ENCODE measurements at regions not wholly inside any gene's neighbourhood (a gene's known extent, or its start where the extent isn't known, plus 50 kb on each side); places are given as distances from the start of the nearest gene placed in this dataset.

GRCh38 chr5:12270914-12271313 is 366.7 kb upstream of the CTNND2 start:
- DNase-seq (ENCODE audit: low read depth in 2 of 2): no peak

DNA sequence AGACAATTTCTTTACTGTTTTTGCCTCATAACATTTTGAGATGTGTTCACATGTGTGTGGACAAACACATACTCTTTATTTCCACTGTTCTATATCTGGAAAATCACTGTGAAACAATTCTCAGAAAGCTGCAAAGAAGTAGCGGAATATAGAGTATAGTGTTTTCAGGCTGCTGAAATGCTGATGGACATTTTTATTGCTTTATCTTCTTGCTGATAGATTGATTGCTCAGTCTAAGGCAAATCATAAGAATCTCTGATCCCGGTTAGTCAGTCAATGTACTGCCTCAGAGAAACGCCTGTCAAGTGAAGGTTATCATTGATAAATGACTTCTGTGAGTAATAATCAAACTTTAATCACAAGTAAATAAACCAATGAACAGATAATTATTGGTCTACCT is 364.9 kb upstream of the CTNND2 start:
- no peak for DNase-seq (ENCODE audit: low read depth in 2 of 2)

GRCh38 chr5:12258549-12258948 is 354.3 kb upstream of the CTNND2 start:
- no peak for DNase-seq (ENCODE audit: low read depth in 2 of 2)

DNA sequence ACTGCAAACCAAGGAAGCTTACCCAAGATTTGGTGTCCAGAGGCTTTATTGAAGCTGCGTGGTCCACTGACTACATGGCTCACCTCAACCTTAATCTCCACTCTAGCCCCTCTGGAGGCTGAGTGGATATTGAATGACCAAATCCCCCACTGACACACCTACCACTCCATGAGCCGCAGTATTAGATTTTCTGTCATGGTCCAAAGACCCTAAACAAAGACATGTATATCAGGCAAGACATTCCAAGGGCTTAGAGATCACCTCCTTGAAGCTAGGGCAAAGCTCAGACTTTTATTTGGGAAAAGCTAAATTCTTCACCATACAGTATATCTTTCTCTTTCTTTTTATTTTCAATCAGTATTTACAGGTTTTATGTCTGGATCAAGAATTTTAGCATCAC is 346.2 kb upstream of the CTNND2 start:
- no peak for DNase-seq (ENCODE audit: low read depth in 2 of 2)

GRCh38 chr5:12248831-12249230 is 344.6 kb upstream of the CTNND2 start:
- no peak for DNase-seq (ENCODE audit: low read depth in 2 of 2)

DNA sequence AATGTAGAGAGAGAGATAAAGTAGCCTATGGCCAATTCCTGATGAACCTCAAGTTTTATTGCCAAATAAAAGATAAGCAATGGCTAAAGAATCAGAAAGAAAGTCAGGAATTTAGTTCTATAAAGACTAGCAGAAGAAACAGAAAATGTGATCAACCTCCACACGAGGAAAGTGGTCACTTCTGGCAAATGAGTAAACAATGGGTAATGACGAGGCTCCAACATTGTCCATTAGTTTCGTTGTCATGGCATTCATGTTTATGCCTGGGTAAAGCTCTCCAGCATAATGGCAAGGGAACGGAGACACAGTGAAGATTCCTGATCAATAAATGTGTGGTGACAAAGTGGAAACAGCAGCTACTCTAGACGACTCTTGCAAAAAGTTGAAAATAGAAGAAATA is 341.8 kb upstream of the CTNND2 start:
- DNase-seq (ENCODE audit: low read depth in 2 of 2): no peak

DNA sequence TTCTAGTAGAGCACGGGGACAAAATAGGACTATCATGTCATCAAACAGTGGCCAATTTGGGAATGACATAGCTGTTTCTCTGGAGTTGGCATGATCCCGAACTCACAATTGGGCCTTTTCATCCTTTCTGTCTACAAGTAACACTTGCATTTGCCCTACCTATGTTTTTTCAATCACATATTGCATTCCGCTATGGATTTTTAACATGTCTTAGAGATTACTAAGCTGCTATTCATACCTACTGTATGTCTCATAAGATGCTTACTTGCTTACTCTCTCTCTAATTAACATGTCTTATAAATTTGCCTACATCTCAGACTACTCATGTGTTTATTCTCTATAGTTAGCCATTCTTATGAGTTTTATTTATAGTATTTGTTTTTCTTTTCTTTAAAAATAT is 341.2 kb upstream of the CTNND2 start:
- no peak for DNase-seq (ENCODE audit: low read depth in 2 of 2)

DNA sequence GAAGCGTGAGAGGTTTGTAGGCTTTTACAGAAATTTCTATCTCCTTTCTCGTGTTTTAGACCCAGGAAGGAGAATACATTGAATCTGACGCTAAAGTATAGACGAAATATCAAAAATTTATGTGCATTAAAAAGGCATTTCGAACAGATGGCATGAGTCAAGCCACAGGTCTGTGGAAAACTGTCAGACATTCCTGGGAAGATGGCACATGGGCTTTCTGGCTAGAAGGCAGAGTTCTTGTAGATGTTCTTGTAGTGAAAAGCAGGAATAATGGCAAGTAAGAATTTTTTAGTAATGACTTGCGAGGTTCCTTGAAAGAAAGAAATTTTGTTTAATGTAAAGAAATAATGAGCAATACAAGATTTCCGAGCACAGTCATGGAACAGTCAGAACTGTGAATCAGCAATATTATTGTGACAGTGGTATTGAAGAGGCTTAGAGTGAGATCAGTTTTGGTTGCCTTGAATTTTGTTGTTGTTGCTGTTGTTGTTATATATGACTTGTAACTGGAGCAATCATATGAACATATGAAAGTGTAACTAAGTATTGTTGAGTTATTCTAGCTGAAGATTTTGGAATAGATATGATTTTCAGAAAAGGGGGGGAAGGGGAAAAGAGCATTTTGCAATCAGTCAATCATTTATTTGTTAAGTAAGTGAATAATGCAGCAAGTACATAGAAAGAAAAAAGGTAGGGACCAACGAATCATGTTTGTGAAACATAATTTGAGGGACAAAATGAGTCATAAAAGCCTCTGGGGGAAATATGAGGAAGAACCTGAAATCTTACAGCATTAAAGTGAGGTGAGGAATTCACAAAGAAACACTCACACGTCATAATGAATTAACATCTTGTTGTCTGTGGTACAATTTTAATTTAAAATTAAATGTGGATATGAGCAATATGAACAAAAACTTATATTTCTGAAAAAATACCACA is 339.0 kb upstream of the CTNND2 start:
- no peak for DNase-seq (ENCODE audit: low read depth in 2 of 2)

DNA sequence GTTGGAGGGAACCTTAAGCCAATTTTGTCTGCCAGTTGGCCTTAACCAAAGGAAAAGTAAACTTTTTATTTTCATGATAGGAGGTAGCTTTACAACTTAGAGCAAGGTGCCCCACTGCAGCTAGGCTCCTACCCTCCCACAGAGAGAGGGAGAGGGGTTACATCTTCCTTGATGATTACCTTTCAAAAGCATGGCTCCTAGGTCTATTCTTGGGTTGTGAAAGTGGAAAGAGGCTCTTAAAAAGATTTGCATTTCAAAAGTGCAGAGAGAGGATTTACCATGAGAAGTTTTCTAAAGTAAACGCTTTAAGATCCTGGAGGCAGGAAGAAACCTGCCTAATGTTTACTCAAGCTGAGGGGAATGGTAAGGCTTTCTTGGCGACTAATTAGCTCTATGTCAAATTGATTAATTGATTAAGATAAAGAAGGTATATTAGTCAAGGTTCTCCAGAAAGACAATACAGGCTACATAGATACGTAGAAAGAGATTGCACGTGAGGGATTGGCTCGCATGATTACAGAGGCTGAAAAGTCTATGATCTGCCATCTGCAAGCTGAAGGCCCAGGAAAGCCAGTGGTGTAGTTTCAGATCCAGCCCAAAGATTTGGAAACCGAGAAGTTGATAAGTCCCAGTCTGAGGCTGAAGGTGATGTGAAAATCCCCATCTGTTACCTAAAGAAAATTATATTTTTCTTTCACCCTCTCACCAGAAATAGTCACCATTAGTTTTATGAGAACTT is 333.8 kb upstream of the CTNND2 start:
- no peak for DNase-seq (ENCODE audit: low read depth in 2 of 2)

- DNase-seq (ENCODE audit: low read depth in 2 of 2): no peak
These were observed 326.4 kb upstream of the CTNND2 start for GRCh38 chr5:12230659-12231058.

GRCh38 chr5:12217039-12217438 is 312.8 kb upstream of the CTNND2 start:
- DNase-seq (ENCODE audit: low read depth in 2 of 2): no peak

- DNase-seq (ENCODE audit: low read depth in 2 of 2): no peak
These were observed 310.2 kb upstream of the CTNND2 start for GRCh38 chr5:12214267-12215015.

- DNase-seq (ENCODE audit: low read depth in 2 of 2): no peak
These were observed 304.3 kb upstream of the CTNND2 start for GRCh38 chr5:12208366-12209100.

DNA sequence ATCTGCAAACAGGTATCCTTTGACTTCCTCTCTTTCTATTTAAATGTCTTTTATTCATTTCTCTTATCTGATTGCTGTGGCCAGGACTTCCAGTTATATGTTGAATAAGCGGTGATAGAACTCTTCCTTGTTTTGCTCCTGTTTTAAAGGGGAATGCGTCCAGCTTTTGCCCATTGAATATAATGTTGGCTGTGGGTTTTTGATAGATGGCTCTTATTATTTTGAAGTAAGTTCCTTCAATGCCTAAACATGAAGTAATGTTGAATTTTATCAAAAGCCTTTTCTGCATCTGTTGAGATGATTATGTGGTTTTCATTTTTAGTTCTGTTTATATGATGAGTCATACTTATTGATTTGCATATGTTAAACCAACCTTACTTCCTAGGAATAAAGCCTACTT is 300.5 kb upstream of the CTNND2 start:
- no peak for DNase-seq (ENCODE audit: low read depth in 2 of 2)

GRCh38 chr5:12193536-12193935 is 289.3 kb upstream of the CTNND2 start:
- DNase-seq (ENCODE audit: low read depth in 2 of 2): no peak

GRCh38 chr5:12183003-12183402 is 278.8 kb upstream of the CTNND2 start:
- DNase-seq (ENCODE audit: low read depth in 2 of 2): no peak

DNA sequence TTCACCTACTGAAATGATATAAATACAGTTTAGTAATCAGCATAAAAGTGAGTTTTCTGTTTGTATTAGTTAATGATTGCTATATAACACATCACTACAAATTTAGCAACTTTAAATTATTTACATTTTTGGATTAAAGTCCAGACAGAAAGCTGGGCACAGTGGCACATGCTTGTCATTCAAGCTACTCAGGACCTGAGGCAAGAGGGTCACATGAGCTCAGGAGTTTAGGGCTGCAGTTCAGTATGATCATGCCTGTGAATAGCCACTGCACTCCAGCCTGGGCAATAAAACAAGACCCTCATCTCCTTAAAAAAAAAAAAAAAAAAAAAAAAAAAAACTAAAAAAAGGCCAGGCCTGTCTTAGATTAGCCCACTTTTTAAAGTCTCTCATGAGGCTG is 273.6 kb upstream of the CTNND2 start:
- DNase-seq (ENCODE audit: low read depth in 2 of 2): no peak

DNA sequence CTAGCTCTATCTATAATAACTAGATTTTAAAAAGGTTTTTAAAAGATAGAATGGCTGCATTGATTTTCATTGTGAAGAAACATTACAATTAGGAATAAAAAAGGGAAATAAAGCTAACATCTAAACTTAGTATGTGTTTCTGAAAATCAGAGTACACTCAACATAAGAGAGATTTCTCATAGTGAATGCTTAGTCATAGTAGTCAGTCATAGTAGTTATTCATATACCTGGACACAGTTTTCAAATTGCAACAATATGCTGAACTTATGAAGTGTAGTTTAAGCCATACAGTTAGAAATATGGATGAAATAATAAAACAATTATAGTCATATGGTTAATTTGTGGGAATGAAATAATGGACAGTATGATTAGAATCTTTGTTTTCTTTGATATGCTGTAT is 273.0 kb upstream of the CTNND2 start:
- no peak for DNase-seq (ENCODE audit: low read depth in 2 of 2)

DNA sequence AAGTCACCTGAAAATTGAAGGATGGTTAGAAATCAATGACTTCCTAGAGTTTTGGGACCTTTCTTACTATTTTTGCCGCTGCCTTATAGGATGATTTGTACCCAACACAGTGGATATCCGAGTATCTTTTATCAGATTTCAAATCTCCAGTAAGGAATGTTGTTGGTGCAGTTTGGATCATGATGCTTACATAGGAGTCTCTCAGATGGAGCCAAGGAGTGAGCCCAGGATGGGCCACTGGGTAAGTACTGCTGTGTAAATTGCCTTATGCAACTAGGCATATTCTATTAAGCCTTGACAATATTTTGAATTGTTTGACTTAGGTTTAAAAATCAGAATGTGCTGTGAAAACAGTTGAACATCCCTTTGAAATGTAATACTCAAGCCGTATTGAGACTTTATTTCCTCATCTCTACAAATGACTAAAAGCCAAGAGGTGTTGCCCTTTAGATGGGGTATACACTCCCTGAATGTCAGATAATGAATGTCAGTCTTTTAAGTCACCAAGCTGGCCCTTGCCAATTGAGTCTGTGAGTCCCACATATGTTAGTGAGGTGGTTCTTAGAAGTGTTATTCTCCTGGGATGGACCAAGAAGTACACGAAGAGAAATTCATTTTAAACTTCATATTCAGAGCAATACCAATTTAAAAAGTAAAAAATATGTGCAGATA is 271.8 kb upstream of the CTNND2 start:
- no peak for DNase-seq (ENCODE audit: low read depth in 2 of 2)

GRCh38 chr5:12174734-12175133 is 270.5 kb upstream of the CTNND2 start:
- DNase-seq (ENCODE audit: low read depth in 2 of 2): no peak

DNA sequence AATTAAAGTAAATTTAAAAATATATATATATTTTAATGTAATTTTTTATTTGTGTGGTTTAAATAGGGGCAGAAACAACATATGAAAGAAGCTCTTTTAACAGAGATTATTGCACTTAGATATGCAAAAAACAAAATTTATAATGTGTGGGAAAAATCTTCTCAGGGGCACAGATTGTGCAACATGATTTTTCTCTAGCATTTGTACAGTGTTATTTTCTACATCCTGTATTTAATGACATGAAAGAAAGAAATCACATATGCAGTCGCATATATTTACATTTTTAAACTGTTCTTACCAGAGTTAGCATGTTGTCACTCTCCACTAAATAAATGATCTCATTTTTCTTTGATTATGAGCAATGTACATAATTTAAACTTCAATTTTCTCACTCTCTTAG is 265.3 kb upstream of the CTNND2 start:
- DNase-seq (ENCODE audit: low read depth in 2 of 2): no peak
